ENCODE measurements at regions not wholly inside any gene's neighbourhood (a gene's known extent, or its start where the extent isn't known, plus 50 kb on each side); places are given as distances from the start of the nearest gene placed in this dataset.

DNA sequence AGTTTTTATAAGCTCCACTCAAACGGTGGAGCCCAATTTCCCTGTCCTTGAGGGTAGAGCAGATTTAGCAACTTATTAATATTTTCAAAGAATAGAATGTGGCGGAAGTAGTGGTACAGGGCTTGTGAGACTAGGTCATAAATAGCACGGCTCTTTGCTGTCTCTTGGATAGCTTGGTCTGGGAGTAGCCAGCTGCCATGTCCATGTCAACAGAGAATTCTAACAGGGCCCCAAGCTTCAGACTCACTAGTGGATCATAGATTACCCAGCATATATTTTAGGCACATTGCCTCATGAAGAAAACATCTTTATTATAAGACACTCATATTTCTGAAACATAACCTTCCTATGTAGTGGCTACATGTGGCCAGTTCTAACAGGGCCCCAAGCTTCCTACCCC, 755.7 kb downstream of the HDGFL1 start:
- no peak for DNase-seq

GRCh38 chr6:23327621-23328020, 758.3 kb downstream of the HDGFL1 start:
- DNase-seq = no peak

- no peak for DNase-seq
Observed at GRCh38 chr6:23329086-23329485, 759.7 kb downstream of the HDGFL1 start.

DNA sequence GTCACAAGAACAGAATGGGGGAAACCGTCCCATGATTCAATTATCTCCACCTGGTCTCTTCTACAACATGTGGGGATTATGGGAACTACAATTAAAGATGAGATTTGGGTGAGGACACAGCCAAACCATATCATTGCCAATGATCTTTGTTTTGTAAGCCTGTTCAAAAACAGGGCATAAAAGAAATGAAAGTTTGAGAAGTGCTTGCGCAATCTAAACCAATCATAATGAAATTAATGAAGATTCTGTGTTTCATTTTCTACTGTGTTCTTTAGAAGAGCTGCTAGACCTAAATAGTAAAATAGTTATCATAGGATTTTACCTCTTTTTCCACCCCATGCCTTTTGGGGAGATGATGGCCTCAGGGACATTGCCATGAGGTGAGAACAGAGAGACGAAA, 761.3 kb downstream of the HDGFL1 start:
- no peak for DNase-seq

GRCh38 chr6:23334360-23334759, 765.0 kb downstream of the HDGFL1 start:
- DNase-seq = no peak

DNA sequence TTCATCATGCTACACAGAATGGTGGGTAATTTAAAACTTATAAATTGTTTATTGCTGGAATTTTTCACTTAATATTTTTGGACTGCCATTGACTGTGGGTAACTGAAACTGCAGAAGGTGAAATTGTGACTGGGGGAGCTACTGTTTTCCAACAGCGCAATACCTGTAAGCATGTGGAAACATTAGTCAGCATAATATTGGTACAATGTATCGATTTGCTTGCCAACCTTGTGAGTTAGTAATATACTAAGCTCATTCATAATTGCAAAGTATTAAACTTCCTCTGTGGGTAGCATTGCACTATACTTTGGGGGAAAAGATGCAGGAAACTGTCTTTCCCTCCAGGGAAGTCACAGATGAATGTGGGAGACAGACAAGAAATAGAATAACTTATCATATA, 766.5 kb downstream of the HDGFL1 start:
- DNase-seq = no peak

GRCh38 chr6:23339268-23339667, 769.9 kb downstream of the HDGFL1 start:
- DNase-seq = no peak

- no peak for DNase-seq
Observed at GRCh38 chr6:23340271-23340670, 770.9 kb downstream of the HDGFL1 start.

DNA sequence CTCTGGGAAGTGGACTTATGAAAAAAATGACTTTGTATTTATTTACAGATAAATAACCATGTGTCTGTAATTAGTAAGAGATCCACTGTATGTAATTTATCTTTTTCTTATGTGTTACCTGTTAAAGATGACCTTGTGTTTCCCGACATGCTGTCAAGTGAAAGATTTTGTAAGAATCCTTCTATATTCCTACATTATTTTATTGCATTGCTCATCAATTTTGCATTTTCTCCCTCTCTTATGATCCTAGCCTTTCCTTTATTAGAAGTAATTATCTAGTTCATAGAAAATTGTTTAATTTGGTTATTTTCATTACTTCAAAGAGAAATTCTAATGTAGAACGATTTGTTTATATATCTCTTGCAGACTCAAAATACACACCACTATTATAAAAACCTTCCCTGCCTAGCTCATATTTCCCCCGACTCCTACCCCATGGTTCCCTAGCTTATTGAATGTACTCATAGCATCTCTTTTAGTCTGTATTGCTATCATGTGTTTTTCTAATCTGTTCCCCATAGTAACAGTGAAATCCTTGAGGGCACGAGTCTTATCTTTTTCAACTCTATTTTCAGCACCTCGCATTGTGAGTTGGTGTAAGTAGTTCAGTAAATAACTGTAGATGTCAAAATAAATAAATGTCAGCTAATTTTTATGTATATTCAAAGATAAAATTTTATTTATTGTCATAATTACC, 774.4 kb downstream of the HDGFL1 start:
- no peak for DNase-seq

- DNase-seq = no peak
Observed at GRCh38 chr6:23348185-23348584, 777.8 kb upstream of the NRSN1 start.

GRCh38 chr6:23349521-23350147, 776.4 kb upstream of the NRSN1 start:
- no peak for DNase-seq

DNA sequence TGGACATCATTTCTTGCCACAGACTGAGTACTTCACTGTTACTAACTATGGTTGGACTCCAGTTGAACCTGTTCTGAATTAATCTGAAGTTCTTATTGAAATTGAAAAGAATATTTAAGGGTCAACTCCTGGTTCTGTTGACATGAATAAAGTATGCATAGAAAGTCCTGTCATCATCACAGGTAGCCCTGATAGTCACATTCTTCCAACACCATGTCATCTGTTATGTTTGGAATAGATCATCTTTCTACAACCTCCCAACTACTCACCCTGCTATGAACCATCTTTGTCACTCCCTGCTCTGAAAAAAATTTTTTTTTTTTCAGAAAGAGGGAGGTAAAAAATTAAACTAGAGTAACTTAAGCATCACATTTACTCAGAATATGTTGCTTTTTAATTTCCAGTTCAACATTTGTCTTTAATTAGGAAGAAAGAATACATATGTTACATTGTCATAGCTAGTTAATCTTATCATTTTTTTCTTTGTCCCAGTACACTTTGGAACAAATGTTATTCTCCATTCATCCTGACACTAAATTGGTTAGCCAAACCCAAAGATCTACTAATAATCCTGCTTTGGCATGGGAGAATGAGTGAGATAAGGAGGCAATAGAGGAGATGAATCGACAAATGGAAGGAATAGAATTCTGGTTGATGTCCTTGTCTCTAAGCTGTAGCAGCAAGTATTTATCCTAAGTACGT, 775.1 kb upstream of the NRSN1 start:
- DNase-seq = no peak

- no peak for DNase-seq
Observed at GRCh38 chr6:23354004-23354403, 772.0 kb upstream of the NRSN1 start.

DNA sequence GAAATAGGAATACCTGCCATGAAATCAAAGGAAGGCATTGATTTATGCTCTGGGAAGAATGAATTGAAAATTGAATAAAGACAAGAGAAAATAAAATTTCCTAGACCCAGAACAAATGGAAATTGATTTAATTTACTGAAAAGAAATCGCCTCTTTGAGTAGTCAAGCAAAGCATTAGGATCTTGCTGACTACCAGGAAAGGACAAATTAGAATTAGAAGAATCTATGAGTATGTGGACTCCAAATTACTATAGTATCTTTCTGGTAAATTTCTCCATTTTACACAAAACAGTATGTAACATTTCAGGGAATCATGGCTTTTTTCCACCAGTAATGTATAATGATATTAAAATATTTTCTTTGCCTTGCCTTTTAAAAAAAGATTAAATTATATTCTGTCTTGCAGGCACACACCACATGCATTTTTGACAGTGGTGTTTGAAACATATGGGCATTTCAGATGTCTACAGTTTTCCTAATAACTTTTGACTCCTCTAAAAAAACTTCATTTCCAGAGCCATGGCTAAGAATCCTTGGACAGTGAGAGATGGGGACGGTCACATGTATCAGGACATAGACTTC, 768.7 kb upstream of the NRSN1 start:
- DNase-seq = no peak

- no peak for DNase-seq
Observed at GRCh38 chr6:23365732-23366131, 760.3 kb upstream of the NRSN1 start.

DNA sequence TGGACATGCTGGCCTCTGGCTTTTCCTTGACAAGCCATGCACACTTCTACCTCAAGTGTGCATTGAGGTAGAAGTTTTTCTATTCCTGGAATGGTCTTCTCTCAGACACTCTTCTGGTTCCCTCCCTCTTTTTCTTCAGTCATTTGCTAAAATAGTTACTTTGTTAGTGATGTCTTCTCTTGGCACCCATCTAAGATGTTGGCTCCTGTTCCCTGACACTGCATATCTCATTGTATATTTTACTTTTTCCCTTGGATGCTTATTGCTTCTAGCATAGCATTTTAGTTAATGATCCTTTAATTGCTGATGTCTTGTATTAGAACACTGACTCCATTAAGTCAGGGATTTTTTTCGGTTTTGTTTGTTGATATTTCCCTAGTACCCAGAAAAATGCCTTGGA, 758.7 kb upstream of the NRSN1 start:
- DNase-seq = no peak

GRCh38 chr6:23368557-23368956, 757.5 kb upstream of the NRSN1 start:
- no peak for DNase-seq

- no peak for DNase-seq
Observed at GRCh38 chr6:23370051-23370450, 756.0 kb upstream of the NRSN1 start.

- DNase-seq = no peak
Observed at GRCh38 chr6:23371132-23371915, 754.7 kb upstream of the NRSN1 start.

GRCh38 chr6:23377830-23378229, 748.2 kb upstream of the NRSN1 start:
- DNase-seq = no peak

DNA sequence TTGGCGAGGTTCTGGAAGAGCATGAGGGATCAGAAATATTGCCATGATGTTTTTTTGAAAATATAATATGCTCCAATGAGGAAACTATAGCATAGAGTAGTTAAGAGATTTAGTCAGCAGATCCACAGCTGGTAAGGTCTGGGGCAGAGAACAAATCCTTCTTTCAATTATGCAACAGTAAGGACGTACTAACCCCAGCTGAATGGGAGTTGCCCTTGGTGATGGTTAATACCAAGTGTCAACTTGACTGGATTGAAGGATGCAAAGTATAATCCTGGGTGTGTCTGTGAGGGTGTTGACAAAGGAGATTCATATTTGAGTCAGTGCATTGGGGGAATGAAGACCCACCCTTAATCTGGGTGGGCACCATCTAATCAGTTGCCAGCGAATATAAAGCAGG, 745.5 kb upstream of the NRSN1 start:
- no peak for DNase-seq

DNA sequence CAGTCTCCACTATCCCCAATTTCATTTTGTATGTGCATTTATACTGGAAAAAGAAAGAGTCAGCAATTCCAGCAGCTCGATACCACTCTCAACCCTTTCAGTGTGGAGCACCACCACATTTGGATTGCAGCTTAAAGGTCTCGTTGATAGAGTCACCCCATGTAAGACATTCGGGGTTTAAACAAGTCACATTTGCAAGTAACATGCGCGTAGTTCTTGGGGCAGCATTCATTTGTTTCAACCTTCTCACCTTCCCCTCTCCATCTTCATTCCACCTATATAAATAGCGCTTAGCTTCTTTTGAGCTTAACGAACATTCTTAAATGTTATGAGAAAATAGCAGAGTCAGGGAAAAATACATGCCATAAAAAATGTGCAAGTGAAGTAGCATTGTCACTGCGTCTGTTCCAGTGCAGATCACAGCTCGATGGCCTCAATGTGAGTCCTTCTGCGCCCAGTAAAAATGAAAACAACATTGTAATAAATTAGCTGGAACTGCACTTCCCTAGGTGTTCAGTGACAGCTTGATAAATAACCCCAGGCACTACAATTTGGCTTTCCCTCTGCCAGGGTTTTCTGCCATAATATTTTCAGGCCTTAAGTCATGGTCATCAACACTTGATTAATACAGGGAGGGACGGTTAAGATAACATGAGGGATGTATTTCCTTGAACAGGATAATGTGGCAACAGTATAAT, 737.8 kb upstream of the NRSN1 start:
- DNase-seq = no peak

DNA sequence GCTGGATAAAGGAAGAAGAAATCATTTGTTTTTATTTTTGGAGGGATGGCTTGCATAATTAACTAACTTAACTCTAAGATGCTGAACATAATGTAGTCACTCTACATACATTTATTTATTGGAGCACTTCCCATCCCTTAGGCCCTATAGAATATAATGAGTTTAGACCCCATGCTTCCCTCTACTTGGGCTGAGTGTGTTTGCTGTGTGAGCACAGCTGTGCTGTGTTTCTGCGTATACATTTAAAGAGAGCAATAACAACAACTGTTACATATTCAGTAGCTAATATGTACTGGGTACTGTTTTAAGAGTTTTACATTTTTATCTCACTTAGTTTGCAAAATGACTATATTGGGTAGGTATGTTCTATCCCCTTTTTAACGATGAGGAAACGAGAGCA, 736.6 kb upstream of the NRSN1 start:
- no peak for DNase-seq
